ENCODE measurements at regions not wholly inside any gene's neighbourhood (a gene's known extent, or its start where the extent isn't known, plus 50 kb on each side); places are given as distances from the start of the nearest gene placed in this dataset.

DNA sequence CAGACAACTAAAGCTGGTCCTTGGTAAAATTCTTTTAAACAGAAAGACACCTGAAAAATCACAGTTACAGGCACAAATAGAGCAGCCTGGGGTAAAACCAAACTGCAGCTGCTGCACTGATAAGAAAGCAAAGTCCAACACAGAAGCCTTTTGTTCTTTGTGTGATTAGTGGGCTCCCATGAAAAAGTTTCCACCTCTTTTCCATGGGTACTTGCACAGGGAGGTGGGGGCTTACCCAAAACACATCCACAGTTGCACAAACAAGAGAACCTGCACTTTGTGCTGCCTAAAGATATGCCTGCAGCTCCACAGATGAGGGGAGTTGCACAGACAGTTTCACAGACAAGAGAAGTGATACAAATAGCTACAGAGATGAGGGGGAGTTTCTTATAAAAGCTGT, 106.7 kb upstream of the SLC5A9 start:
- TF ChIP-seq, protein P1, sequence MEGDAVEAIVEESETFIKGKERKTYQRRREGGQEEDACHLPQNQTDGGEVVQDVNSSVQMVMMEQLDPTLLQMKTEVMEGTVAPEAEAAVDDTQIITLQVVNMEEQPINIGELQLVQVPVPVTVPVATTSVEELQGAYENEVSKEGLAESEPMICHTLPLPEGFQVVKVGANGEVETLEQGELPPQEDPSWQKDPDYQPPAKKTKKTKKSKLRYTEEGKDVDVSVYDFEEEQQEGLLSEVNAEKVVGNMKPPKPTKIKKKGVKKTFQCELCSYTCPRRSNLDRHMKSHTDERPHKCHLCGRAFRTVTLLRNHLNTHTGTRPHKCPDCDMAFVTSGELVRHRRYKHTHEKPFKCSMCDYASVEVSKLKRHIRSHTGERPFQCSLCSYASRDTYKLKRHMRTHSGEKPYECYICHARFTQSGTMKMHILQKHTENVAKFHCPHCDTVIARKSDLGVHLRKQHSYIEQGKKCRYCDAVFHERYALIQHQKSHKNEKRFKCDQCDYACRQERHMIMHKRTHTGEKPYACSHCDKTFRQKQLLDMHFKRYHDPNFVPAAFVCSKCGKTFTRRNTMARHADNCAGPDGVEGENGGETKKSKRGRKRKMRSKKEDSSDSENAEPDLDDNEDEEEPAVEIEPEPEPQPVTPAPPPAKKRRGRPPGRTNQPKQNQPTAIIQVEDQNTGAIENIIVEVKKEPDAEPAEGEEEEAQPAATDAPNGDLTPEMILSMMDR (IDR thresholded peaks at IDR 0.05) = no peak
- TF ChIP-seq POLR2A (IDR thresholded peaks at IDR 0.05) = no peak

Data from heart left ventricle (tissue), 13 donors.